Left renal pelvis (tissue), 4 donors: ENCODE measurements at regions not wholly inside any gene's neighbourhood (a gene's known extent, or its start where the extent isn't known, plus 50 kb on each side); places are given as distances from the start of the nearest gene placed in this dataset.
"Not testable (repeated sequence)": the region's sequence is repeated elsewhere in the genome, so short reads cannot be mapped to it uniquely, and the experiment has no call there.

ENCODE experiments used
- DNase-seq, 4 donors: peaks; one replicate each; pipeline ENCODE4 v3.0.0-alpha.2; 2013; ENCODE audit warnings: low read depth in 4 of 4, low spot score in 3 of 4

GRCh38 chr2:20949256-20949655 lies 94.6 kb downstream of the APOB start:
- no peak for DNase-seq

- DNase-seq = no peak
Measured at GRCh38 chr2:20946468-20946867, 97.4 kb downstream of the APOB start.

GRCh38 chr2:20943721-20944120 lies 100.2 kb downstream of the APOB start:
- not testable (repeated sequence) for DNase-seq

GRCh38 chr2:20942646-20943125 lies 101.2 kb downstream of the APOB start:
- no peak for DNase-seq

GRCh38 chr2:20940856-20941255 lies 103.0 kb downstream of the APOB start:
- no peak for DNase-seq

- DNase-seq = peak; percentile 58 to 70 (median 67)
Measured at GRCh38 chr2:20939931-20940795, 103.7 kb downstream of the APOB start.

- no peak for DNase-seq
Measured at GRCh38 chr2:20937353-20937752, 106.5 kb downstream of the APOB start.

GRCh38 chr2:20935168-20935775 lies 108.6 kb downstream of the APOB start:
- no peak for DNase-seq

GRCh38 chr2:20934236-20934635 lies 109.6 kb downstream of the APOB start:
- DNase-seq = no peak

- DNase-seq = no peak
Measured at GRCh38 chr2:20933714-20934113, 110.2 kb downstream of the APOB start.

GRCh38 chr2:20931346-20931745 lies 108.4 kb upstream of the LDAH start:
- no peak for DNase-seq

GRCh38 chr2:20930928-20931327 lies 108.0 kb upstream of the LDAH start:
- no peak for DNase-seq

GRCh38 chr2:20929721-20930120 lies 106.8 kb upstream of the LDAH start:
- no peak for DNase-seq

- DNase-seq = no peak
Measured at GRCh38 chr2:20928617-20929016, 105.7 kb upstream of the LDAH start.

- no peak for DNase-seq
Measured at GRCh38 chr2:20925265-20925889, 102.5 kb upstream of the LDAH start.

- DNase-seq = no peak
Measured at GRCh38 chr2:20919297-20919800, 96.4 kb upstream of the LDAH start.

- DNase-seq = no peak
Measured at GRCh38 chr2:20917719-20918572, 95.0 kb upstream of the LDAH start.

GRCh38 chr2:20917287-20917660 lies 94.4 kb upstream of the LDAH start:
- no peak for DNase-seq

- DNase-seq = no peak
Measured at GRCh38 chr2:20916604-20917286, 93.8 kb upstream of the LDAH start.

- no peak for DNase-seq
Measured at GRCh38 chr2:20915271-20915670, 92.4 kb upstream of the LDAH start.
